HG03103 (cell line): ENCODE measurements at regions not wholly inside any gene's neighbourhood (a gene's known extent, or its start where the extent isn't known, plus 50 kb on each side); places are given as distances from the start of the nearest gene placed in this dataset.
"Not testable (repeated sequence)": the region's sequence is repeated elsewhere in the genome, so short reads cannot be mapped to it uniquely, and the experiment has no call there.

Experiments used
- ATAC-seq: cut with Tn5 transposase; IDR thresholded peaks from one replicate; pipeline ENCODE4 v1.9.1; 2021; ENCODE audit warnings: low read depth; ENCODE audit not compliant: unreplicated experiment

GRCh38 chr10:81200801-81201200 is 663.1 kb downstream of the SH2D4B start:
- no peak for ATAC-seq

- ATAC-seq: not testable (repeated sequence)
These were observed 667.6 kb upstream of the NRG3 start for GRCh38 chr10:81207359-81207758.

DNA sequence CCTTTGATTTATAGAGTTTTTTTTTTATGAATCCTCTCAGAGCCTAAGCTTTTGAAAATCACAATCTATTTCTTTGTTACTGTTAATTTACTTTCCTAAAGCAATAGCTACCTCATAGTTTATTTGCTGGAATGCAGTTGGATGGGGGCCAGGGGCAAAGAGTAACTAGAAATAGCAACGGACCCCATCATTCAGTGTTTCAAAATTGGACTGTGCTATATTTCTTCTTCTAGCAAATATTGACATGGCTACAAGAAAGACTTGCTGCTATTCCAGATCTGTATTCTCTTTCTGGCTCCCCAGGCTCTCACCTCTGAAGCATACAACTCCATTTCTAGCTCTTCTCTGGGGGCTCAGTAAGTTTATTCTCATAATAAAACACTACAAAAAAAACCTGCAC is 661.6 kb upstream of the NRG3 start:
- ATAC-seq: no peak

DNA sequence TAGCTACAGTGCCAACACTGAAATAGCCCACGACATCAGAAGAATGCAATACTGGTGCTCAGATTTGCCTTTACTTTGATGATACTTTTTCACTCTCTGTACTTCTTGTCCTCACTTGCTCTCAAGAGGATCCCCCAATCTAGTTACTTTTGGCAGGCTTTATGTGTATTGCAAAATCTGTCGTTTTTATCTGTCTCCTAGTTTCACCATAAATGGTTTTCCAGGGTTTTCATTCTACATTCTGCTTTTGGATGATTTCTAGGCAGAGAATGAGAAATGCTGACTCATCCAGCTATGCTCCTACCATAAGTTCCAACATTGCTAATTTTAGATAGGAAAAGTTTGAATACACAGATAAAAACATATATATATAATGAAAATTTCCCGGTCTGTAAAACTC is 659.5 kb upstream of the NRG3 start:
- ATAC-seq: no peak

GRCh38 chr10:81216949-81217348 is 658.0 kb upstream of the NRG3 start:
- no peak for ATAC-seq

- ATAC-seq: no peak
These were observed 656.7 kb upstream of the NRG3 start for GRCh38 chr10:81218307-81218706.

DNA sequence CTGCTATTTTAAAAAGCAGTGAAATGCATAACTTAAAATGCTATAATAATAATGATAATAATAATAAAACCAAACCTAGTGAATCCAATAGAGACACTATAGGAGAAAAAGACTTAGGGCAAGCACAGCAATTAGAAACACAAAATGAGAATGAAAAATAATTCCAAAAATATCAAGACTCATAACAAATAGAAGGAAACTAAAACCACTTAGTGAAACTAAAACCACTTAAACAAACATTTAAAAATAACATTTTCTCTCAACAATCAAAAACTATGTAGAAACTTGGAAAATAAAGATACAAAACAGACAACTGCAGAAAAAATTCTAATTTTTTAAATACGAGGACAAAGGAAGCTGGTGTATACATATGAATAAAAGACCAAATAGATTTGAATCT is 655.2 kb upstream of the NRG3 start:
- ATAC-seq: no peak

DNA sequence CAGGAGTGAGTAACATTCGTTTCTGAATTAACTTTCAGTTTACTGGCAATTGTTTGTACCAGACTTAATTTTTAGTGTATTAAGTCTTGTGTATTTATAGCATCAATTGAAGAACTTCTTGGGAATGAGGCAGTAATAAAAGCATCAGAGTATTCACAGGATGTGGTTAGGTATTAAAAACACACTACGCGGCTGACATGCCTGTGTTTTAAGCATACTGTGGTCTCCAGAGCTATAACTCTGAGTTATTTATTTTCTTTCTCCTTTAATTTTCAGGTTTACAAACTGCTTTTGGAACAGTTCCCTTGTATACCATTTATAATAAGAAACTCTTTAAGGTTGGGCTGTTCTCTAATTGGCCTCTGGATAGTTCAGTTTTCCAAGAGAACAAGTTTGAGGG is 626.1 kb upstream of the NRG3 start:
- ATAC-seq: no peak

- ATAC-seq: no peak
These were observed 623.4 kb upstream of the NRG3 start for GRCh38 chr10:81251457-81252115.

DNA sequence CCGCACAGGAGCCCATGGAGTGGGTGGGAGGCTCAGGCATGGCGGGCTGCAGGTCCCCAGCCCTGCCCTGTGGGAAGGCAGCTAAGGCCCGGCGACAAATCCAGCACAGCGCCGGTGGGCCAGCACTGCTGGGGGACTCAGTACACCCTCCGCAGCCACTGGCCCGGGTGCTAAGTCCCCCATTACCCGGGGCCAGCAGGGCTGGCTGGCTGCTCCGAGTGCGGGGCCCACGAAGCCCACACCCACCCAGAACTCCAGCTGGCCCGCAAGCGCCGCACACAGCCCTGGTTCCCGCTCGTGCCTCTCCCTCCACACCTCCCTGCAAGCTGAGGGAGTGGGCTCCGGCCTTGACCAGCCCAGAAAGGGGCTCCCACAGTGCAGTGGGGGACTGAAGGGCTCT is 610.0 kb upstream of the NRG3 start:
- not testable (repeated sequence) for ATAC-seq

DNA sequence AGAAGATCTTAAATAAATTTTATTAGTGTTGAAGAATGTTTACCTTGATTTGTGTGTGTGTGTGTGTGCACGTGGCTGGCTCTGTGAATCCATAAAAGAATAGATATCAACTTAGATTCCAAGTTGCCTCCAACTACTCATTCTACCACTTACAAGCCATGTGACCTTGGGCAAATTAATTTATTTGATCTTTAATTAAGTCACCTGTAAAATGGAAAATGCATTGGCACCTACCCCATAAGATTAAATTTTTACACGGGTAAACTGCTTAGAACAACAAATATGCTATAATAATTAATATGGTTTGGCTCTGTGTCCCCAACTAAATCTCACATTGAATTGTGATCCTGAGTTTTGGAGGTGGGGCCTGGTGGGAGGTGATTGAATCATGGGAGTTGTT is 604.9 kb upstream of the NRG3 start:
- ATAC-seq: no peak

DNA sequence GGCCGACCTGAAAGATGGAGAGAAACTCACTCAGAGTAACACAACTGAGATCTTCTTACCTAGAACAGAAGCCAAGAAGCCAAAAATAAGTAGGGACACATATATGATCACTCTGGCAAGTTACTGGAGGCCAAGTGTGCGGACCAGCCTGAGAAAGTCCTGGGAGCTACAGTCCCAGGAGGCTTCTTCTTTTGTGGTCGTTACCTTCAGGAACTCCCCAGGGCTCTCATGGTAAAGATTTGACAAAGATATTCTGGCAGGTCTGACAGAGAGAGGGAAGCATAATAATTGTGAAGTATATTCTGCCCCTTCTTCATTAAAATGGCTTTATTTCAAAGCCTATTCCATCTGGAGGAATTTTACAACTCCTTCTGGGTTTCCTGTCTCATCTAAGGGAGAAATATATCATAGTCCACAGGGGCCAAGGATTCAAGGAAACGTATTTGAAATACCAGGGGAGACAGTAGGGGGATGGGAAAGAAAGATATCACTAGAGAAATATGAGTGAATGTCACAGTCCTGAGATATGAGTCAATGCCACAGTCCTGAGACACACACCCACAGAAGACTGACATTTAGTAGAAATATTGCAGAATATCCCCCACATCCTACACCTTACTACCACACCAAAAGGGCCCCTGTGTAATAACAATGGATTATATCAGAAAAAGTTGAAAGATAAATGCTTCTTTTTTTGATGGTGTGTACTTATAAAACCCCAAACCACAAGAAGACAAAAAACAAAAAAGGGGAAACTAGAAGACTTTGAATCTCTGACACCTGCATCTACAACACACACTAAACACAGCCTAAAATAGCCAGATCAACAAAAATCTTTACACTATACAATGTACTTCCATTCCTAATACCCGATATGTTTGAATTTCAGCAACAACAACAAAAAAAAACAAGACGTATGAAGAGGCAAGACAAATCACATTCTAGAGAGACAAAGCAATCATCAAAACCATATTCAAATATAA is 594.2 kb upstream of the NRG3 start:
- ATAC-seq: no peak

DNA sequence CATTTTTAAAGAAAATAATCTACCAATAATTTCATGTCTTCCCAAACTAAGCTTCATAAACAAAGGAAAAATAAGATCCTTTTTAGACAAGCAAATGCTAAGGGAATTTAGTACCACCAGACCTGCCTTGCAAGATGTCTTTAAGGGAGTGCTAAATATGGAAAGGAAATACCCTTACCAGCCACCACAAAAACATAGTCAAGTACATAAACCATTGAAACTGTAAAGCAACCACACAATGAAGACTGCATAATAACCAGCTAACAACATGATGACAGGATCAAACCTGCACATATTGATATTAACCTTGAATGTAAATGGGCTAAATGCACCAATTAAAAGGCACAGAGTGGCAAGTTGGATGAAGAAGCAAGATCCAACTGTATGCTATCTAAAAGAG is 586.5 kb upstream of the NRG3 start:
- ATAC-seq: no peak

DNA sequence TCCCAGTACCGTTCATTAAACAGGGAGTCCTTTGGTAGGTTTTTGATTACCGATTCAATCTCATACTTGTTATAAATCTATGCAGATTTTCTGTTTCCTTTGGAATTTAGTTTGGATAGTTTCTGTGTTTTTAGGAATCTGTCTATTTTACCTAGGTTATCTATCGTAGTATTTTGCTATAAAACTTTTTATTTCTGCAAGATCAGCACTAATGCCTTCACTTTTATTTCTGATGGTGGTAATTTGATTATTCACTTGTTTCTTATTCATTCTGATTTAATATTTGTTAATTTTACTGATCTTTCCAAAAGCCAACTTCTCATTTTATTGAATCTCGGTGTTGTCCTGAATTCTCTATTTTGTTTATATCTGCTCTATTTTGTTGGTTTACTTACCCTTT is 577.7 kb upstream of the NRG3 start:
- no peak for ATAC-seq

- no peak for ATAC-seq
These were observed 571.3 kb upstream of the NRG3 start for GRCh38 chr10:81303656-81304055.

GRCh38 chr10:81306971-81307782 is 567.8 kb upstream of the NRG3 start:
- no peak for ATAC-seq

- ATAC-seq: no peak
These were observed 565.9 kb upstream of the NRG3 start for GRCh38 chr10:81309041-81309552.

DNA sequence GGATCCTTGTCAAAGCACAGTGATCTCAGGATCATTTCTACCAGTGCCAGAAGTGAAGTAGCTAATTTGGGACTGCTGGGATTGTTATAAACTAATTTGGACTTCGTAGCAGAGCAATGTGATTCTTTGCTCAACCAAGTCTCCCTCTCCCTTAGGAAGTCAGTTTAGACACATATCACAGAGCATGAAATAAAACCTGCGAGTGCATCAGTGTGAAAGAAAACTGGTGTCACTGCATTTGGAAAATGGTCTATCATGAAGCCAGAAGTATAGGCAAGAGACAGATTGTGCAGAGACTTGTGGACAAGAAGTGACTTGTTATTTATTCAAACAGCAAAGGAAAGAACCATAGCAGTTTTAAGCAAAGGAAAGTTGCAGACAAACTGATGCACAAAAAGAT is 560.5 kb upstream of the NRG3 start:
- no peak for ATAC-seq

DNA sequence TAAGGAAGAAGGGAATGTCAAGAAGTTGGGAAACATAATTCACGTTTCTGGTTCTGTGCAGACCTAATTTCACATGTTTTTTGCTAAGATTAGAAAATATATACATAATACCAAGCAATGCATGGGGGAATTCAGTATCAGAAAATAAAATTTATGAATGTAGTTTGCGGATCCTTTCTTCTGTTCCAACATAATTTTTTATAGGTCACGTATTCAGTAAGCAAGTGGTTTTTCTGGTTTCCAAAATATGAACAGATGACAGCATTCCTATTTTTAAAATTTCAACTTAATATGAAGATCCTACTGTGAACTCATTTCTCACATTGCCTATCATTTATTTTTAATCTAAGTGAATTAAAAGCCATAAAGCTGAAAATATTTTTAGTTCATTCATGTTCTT is 560.0 kb upstream of the NRG3 start:
- ATAC-seq: no peak

DNA sequence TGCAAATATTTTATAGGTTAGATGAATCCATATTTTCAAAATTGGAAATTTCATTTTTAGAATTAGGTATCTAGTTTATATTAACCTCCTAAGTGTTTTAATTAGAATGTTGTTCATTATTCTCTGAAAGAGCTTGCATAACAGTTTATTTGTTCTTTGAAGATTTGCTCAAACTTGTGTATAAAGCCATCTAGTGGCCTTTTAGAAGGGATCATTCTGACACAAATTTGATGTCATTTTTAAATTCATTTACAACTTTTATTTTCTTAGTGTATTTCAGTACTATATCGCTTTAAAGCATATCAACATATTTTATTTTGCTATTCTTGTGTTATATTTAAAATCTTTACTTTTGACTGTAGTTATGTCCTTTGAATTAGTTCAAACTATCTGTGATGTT is 527.0 kb upstream of the NRG3 start:
- ATAC-seq: no peak

DNA sequence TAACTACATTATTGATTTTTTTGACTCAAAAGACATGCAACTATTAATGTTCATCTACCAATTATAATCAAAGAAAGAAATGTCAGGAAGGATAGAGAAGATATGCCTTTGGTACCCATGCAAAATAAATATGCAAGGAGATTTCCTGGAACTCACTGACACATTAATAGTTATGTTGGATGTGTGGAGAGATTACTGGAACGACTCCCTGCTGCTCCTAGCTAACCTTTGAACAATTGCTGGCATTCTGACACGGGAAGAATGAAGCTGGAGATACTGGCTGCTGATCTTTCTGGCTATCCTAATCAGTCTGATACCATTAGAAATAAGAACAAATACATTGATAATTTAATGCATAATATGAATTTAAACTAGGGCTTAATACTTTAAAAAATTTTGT is 507.9 kb upstream of the NRG3 start:
- no peak for ATAC-seq
